GM18861 (cell line): ENCODE measurements at regions not wholly inside any gene's neighbourhood (a gene's known extent, or its start where the extent isn't known, plus 50 kb on each side); places are given as distances from the start of the nearest gene placed in this dataset.

Experiments
- ATAC-seq: cut with Tn5 transposase; IDR thresholded peaks from one replicate; pipeline ENCODE4 v1.9.1; 2021; ENCODE audit not compliant: unreplicated experiment

- no peak for ATAC-seq
These were observed 144.3 kb upstream of the MTAP start for GRCh38 chr9:21657966-21658667.

DNA sequence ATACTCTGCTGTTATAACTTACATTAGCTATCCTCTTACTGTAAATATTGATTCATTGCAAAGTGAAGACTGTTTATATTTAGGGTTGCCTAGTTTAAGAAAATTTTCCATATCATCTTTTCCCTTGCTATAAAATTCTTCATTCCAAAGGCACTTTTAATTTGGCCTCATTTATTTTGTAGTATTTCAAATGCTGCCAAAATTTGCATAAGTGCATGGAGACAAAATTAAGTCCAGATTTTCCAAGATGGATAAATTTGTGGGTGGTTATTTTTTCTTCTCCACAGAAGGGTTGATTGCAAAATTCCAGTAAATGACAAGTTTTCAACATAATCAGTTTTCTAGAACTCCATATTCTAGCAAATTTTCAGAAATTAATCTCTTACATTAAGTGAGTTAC, 141.5 kb upstream of the MTAP start:
- no peak for ATAC-seq

- no peak for ATAC-seq
These were observed 140.8 kb upstream of the MTAP start for GRCh38 chr9:21661626-21662025.

GRCh38 chr9:21668516-21668915, 133.9 kb upstream of the MTAP start:
- ATAC-seq, result no peak

GRCh38 chr9:21669701-21670100, 132.7 kb upstream of the MTAP start:
- ATAC-seq, result no peak

DNA sequence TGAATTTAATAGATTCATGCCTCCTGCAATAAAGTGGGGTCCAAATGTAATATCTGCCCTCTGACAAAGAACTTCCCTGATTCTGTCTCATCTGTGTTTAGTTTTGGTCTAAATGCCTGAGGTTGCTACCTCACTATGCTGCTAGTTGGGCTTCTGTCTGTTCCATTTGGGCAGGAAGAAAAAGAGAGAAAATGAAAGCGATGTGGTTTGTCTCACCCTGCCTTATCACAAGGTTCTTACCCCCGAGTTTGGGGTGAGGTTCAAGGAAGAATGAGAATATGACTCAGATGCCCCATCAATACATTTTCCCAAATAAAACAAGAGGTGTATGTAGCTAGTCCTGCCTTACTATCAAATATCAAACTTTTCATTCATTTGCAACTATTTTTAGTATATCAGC, 132.1 kb upstream of the MTAP start:
- no peak for ATAC-seq

- ATAC-seq, result no peak
These were observed 130.3 kb upstream of the MTAP start for GRCh38 chr9:21672140-21672539.

- no peak for ATAC-seq
These were observed 129.7 kb upstream of the MTAP start for GRCh38 chr9:21672761-21673160.

GRCh38 chr9:21674894-21675293, 127.5 kb upstream of the MTAP start:
- no peak for ATAC-seq

GRCh38 chr9:21677387-21677786, 125.0 kb upstream of the MTAP start:
- no peak for ATAC-seq

DNA sequence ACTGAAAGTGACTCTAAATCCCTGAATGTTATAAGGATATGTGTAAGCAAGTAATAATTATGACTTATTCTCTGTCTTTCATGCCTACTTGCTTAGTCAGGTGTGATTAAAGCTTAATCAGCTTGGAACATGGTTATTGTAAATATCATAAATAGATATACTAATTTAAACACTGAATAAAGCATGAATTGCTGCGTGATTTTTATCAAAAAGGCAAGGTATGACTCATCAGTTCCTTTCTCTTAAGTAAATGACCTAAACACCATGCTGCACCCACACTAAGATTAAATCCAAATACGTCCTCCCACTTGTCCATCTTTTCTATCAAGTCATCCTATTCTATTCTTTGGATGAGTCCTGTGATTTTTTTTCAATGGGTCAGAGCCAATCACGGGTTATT, 124.6 kb upstream of the MTAP start:
- no peak for ATAC-seq

DNA sequence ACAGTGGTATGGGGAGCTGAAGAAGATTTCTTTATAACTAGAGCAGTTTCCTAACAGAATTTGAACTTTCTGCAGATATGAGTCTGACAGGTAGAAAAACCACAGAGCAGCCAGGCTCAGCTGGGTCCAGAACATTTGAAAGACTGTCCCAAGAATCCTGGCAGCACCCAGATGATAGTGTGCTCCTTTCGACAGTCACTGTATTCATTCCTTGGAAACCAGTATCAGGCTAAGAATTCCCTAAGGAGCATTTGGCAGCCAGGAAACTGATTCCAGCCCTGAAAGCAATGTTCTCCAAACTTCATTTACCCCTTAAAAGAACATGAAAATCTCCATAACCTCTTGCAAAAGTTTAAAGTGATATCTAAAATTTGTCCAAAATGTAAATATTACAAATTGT, 123.0 kb upstream of the MTAP start:
- no peak for ATAC-seq

- ATAC-seq, result no peak
These were observed 121.8 kb upstream of the MTAP start for GRCh38 chr9:21680590-21680989.

- ATAC-seq, result no peak
These were observed 120.8 kb upstream of the MTAP start for GRCh38 chr9:21681641-21682040.

DNA sequence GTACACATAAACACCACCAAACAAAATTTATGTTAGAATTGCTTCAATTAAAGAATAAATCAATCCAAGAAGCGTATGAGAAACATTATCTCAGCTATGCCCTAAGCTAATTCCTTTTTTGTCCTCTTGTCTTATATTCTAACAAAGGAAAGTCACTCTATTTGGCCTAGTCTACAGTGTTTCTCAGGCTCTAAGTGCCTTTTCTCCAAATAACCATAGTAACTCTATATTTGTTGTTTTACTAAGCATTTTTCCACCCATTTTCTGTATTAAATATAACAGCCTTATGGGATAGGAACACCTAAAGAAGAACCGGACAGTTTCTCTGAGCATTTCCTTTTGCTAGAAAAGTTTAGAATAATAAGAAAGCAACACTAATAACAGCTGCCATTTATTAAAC, 120.1 kb upstream of the MTAP start:
- no peak for ATAC-seq

GRCh38 chr9:21682981-21683380, 119.5 kb upstream of the MTAP start:
- ATAC-seq, result no peak

DNA sequence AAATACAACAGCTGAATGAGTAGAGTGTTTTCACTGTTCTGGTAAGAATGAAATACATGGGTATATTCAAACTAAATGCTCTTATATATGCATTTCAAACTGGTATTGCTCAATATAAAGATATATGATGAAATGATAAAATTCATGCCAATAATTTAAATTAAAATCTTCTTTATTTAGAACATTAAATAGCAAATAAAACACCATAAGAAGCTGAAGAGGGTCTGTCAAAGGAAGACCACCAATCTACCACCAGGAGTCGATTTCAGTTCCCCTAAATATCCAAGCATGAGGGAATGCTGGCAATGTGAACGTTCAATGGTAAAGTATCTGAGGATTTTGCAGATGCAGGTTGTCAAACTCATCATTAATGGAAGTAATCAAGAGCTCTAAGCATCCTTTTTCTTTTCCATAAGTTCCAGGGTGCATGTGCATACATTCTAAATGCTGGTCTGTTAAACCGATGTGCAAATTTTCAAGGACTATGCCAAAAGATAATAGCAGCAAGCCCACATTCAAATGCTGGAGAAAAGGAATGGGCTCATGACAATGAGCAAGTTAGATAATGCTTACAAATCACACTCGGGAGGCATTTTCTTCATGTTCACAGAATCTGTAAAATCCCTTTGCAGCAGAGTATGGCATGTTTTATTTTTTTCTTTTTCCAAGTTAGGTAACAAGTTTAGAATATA, 118.8 kb upstream of the MTAP start:
- ATAC-seq, result no peak

- no peak for ATAC-seq
These were observed 118.2 kb upstream of the MTAP start for GRCh38 chr9:21684231-21684630.

- ATAC-seq, result no peak
These were observed 117.5 kb upstream of the MTAP start for GRCh38 chr9:21684831-21685362.

- ATAC-seq, result no peak
These were observed 116.9 kb upstream of the MTAP start for GRCh38 chr9:21685502-21685901.

- ATAC-seq, result no peak
These were observed 115.7 kb upstream of the MTAP start for GRCh38 chr9:21686738-21687137.

DNA sequence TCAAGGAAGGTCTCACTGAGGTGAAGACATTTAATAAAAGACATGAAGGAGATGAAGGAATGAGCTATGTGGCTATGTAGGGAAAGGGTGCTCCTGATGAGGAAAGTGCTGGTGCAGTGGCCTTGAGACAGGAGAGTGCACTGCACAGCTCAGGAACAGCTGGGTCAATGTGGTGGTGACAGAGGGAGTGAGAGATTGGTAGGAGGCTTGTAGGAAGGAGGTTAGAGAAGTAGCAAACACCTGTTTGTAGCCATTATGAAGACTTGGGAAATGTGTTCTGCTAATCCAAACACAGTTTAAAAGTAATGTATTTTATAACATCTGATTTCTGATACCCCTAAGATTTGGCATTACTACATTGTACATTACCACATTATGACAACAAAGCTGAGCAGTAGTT, 115.1 kb upstream of the MTAP start:
- ATAC-seq, result no peak
